ENCODE measurements at regions not wholly inside any gene's neighbourhood (a gene's known extent, or its start where the extent isn't known, plus 50 kb on each side); places are given as distances from the start of the nearest gene placed in this dataset.

DNA sequence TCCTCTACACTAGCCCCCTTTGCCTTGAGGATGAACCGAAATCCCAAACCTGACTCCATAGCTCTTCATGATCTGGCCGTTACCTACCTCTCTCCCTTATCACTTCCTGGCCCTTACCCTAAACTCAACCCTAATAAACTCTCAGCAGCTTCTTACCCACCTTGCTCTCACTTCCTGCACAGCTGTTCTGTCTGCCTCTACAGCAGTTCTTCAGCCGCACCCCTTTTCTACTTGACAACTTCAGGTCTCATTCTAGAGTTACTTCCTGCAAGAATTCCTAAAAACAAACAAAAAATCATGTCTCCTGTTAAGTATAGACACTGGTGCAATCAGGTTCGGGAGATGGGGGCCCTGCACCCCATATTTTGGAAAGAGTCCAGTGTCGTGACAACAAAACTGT lies 239.9 kb upstream of the CELF2 start:
- DNase-seq (ENCODE audit: low read depth in 4 of 4, low spot score in 2 of 4), result no peak

DNA sequence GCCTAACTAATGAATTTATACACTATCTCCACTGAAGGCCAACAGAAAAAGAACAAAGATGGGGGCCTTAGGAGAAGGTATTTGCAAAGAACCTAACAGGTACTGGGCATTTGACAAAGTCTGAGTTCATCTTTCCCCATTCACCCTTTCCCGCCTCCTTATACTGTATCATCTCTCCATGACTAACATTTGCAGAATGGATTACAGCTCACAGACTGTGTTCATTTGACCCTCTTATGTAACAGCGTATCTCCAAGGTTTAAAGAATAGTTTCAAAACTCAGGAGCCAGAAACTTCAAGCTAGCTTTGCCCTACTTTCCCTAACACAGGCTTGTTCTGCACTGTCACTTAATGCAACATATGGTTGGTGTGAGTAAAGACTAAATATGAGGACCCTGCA lies 238.7 kb upstream of the CELF2 start:
- DNase-seq (ENCODE audit: low read depth in 4 of 4, low spot score in 2 of 4), result no peak

DNA sequence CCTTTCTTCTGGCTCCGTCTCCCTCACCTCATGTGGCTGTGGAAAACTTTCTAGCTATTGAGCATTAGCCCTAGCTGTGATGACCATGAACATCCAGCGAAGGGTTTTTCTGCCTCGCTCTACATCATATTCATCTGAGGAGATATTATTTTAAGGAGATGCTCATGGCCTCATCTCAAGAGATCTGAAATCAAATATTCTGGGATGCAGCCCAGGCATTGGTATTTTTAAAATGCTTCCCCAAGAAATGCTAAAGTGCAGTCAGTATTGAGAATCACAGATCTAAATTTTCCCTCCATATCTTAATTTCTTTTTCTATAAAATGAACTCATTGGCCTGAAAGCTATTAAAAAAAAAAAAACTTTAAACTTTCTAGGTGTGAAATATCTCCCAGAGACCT lies 238.2 kb upstream of the CELF2 start:
- no peak for DNase-seq (ENCODE audit: low read depth in 4 of 4, low spot score in 2 of 4)

DNA sequence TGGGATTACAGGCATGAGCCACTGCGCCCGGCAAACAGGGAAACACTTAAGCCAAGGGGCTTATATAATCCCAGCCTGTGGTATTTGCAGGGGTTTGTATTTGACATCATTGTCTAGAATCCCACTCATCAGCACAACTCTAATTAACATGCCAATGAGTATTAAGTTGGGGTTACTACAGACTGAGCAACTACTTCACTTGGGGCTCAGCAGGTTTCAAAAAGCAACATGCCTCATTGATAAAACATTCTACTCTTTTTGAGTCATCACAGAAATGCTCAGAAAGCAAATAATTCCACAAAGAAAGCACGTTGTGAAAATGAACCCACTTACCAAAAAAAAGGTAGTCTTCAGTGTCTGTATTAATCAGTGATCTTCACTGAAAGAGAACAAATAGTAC lies 236.9 kb upstream of the CELF2 start:
- no peak for DNase-seq (ENCODE audit: low read depth in 4 of 4, low spot score in 2 of 4)

DNA sequence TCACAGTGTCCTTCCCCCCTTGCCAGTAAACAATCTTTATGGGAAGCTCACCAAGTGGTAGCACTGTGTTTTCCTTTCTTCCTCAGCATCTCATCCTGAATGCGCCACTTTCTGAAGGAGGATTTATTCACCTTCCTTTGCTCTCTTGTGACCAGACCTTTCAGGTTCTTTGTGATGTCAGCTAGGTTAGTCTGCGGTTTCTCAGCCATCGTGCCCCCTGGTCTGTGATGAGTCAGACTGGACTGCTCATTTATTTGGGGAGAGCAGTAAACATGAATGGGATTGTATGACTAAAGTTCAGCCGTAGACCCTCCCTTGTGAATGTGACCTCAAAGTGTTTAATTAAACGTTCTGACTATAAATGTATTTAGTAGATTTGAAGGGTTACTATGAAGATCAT lies 235.1 kb upstream of the CELF2 start:
- DNase-seq (ENCODE audit: low read depth in 4 of 4, low spot score in 2 of 4), result no peak

DNA sequence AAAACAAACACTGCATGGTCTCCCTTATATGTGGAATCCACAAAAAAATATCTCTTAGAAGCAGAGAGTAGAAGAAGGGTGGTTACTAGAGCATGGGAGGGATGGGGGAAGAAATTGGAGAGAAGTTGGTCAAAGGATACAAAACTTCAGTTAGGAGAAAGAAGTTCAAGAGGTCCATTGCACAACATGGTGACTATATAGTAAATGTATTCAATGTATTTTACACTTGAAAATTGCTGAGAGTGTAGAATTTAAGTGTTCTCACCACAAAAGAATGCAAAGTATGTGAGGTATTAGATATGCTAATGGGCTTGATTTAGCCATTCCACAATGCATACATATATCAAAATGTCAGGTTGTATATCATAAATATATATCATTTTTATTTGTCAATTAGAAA lies 232.0 kb upstream of the CELF2 start:
- DNase-seq (ENCODE audit: low read depth in 4 of 4, low spot score in 2 of 4), result no peak

DNA sequence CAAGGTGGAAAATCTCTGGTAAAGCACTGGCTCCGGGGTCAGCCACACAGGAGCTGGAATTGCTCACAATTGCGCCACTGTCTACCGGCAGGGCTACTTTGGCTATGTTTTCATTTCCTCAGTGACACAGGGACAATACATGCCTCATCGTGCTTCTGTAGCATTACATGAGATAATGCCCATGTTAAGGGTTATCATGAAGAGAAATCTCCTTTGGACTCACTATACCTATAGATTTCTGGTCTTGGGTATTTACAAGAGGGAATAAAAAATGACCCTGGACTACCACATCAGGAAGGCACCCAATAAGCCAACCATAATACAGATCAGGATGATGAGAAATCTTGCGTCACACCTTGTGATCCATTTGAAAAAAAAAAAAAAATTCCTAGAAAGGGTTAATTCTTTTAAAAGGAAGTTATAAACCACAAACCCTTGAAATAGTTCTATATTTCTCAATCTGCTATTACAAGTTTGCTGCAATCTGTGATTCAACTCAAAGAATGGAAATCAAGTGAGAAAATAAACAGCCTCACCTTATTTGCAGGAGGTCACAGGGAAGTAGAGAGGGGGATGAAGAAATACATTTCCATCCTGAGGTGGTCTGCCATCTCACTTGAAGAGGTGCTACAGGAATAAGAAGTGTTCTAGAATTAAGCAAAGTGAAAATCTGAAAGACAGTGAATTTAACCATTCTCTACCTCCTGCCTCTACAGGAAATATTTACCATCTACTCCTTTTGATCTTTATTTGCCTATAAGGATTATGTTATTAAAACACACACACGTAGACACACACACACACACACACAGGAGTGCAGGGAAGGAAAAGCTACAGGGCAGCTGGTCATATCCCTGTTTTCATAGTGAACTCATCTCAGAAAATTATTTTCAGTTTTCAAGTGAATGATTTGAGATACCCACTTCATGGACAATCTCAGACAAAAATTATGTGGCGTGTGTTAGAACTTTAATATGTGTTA lies 231.3 kb upstream of the CELF2 start:
- DNase-seq (ENCODE audit: low read depth in 4 of 4, low spot score in 2 of 4), result no peak

DNA sequence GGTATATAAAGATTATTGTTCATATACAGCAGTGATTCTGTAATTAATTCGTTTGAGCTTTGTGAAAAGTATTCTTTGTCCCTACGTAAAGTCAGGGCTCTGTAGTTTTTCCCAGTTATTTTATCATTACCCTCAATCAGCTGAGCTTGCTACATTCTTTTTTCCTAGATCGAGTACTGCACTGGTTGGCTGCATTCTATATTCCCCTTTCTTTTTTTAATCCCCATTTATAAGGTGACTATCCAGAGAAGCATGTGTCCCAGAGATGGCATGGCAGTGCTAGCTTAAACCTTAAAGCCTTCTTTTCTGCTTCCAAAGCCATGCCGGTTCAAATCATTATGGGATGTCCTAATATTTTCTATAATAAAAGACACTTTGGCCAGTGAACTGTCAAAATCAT lies 230.1 kb upstream of the CELF2 start:
- DNase-seq (ENCODE audit: low read depth in 4 of 4, low spot score in 2 of 4), result no peak

DNA sequence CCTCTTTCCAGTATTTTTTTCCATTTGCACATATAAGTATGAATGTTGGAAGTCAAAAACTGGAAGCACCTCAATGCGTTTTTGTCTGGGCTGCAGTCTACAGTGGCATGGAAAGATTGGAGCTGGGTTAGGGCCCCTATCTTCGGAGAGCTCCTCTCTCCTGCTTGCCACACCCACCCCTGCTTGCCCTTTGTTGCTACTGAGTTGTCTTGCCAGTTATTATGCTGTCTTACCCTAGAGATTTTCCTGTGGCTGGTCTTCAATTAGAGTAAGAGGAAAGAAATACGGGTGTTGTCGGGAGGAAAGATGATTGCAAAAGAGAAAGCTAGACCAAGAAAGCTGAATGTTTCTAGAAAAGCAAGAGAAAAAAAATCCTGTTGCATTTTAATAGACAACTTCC lies 228.9 kb upstream of the CELF2 start:
- DNase-seq (ENCODE audit: low read depth in 4 of 4, low spot score in 2 of 4), result no peak

DNA sequence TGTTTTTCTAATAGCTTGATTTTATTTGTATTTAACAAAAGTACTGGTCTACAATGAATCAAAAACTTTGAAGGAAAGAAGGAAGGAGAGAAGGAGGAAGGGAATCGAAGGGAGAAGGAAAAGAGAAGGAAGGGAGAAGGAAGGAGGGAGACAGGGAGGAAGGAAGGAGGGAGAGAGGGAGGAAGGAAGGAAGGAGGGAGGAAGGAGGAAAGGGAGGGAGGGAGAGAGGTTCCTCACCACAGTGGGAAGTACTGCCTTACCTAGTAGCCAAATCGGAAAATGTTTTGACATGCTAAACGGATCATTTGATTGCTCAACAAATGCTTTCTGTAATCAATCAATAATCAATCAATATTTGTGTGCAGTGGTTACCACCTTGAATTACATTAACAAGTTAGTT lies 225.8 kb upstream of the CELF2 start:
- DNase-seq (ENCODE audit: low read depth in 4 of 4, low spot score in 2 of 4), result no peak

DNA sequence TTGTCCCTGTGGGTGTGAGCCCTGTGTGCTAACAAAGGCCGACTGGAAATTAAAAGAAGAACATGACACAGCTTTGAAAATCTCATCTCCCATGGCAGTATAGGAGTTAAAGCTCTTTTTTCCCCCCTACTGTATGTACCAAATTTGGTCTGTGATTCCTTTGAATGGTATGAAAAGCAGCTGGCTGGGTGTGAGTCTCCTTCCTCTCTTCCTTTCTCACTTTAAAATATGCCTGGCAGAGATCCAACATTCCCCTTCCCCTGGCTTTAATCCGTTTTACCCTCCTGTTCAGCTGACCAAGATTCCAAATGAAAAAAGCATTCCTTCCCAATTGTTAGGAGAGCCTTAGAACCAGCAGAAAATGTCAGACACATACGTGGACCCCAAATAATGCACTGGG lies 225.0 kb upstream of the CELF2 start:
- no peak for DNase-seq (ENCODE audit: low read depth in 4 of 4, low spot score in 2 of 4)

DNA sequence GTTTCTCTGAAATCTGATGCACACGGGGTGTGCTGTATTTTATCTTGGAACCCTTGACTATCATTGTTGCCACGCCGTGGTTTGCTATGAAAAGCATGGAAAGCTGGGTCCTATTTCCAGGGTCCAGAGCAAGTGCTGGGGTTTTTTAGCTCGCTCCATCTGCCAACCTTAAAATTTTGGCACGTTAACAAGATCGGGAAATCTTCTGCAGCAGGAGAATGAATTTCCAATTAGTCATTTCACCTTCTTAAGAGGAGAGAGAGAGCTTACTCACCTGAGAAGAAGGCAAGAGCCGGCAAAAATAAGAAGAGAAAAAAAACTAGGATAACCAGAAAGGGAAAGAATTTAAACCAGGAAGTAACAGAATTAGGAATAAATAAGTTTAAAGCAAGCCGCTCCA lies 223.6 kb upstream of the CELF2 start:
- no peak for DNase-seq (ENCODE audit: low read depth in 4 of 4, low spot score in 2 of 4)

DNA sequence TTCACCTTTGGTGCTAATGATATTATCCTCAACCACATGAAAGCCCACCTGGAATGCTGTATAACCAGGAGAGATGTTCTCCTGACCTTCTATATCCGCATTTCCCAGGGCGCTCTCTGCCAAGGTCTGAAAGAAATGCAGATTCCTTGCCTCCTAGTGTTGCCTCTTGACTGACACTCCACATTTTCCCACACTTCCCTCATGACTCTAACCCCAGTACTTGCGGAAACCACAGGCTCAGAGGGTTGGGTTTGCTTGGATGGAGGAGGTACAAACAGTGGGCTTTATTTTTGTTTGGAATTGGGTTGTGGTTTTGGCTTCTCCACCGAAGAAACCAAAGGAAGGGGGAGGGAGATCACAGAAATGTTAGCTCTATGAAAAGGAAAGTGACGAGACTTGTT lies 222.9 kb upstream of the CELF2 start:
- no peak for DNase-seq (ENCODE audit: low read depth in 4 of 4, low spot score in 2 of 4)

DNA sequence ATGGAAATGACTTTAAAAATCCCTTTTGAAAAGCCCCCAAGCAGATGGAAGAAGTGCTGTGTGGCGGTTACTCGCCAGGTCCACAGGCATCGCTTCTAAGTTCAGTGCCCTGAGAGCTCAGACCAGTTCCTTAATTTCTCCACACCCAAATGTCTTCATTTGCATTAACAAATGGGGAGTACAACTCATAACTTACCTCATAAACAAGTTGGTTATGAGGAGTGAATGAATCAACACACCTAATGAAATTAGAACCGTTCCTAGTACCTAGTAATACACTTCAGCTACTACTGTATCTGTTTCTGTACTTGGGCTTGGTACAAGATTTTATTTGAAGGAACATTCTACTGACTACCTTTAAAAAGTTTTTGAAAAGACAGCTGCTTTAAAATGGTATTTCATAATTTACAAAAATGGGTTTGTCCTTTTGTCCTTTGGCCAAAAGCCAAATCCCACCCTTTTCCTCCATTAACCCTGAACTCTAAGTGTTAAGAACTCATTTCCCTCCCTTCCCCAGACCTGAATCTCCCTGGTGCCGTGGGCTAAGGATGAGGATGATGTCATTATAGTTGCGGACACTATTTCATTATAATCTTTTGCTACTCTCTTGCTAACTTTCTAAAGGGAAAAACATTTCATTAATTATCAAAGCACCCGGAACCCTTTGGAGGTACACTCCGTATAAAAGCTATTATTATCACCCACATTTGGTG lies 221.5 kb upstream of the CELF2 start:
- no peak for DNase-seq (ENCODE audit: low read depth in 4 of 4, low spot score in 2 of 4)

DNA sequence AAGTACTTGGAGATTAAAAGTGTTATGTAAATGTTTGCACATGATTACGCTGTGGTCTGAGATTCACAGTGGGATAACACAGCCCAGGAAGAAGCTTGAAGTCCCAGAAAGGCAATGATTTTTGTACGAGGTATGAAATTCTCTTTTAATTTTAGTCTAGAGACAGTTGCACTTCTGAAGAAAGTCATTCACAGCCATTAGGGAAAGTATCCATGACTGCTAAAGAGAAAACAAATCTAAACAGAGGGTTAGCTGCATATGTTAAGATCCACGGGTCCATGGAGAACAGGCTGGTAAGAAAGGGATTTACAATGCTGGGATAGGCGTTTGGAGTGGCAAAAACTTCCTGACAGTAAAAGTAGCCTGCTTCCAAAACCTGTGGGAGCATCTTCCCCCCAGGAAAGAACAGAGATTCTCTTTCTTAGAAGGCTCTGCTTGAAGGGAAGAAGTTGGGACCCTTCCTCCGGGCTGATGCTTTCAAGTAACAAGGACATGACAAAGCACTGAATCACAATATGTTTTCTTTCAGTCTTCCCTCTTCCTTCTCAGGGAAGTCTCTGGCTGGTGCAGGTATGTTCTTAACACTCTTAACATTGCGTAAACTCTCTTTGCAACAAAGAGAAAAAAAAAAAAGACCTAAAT lies 220.8 kb upstream of the CELF2 start:
- no peak for DNase-seq (ENCODE audit: low read depth in 4 of 4, low spot score in 2 of 4)

DNA sequence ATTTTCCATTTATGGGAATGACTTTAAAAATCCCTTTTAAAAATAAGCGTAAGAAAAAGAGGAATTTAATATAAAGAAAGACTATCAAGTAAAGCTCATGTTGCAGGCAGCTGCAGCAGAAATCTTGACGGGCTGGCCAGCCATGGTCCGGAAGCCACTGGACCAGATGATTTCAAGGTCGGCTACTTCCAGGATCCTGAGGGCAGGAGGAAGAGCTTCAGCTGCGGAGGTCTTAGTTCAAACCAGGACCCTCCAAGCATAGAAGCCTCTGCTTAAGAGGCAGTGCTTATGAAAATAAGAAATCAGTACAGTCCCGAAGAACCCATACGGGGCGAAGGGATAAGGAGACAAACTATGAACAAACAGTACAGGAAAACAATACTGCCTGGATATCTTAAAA lies 220.2 kb upstream of the CELF2 start:
- no peak for DNase-seq (ENCODE audit: low read depth in 4 of 4, low spot score in 2 of 4)

DNA sequence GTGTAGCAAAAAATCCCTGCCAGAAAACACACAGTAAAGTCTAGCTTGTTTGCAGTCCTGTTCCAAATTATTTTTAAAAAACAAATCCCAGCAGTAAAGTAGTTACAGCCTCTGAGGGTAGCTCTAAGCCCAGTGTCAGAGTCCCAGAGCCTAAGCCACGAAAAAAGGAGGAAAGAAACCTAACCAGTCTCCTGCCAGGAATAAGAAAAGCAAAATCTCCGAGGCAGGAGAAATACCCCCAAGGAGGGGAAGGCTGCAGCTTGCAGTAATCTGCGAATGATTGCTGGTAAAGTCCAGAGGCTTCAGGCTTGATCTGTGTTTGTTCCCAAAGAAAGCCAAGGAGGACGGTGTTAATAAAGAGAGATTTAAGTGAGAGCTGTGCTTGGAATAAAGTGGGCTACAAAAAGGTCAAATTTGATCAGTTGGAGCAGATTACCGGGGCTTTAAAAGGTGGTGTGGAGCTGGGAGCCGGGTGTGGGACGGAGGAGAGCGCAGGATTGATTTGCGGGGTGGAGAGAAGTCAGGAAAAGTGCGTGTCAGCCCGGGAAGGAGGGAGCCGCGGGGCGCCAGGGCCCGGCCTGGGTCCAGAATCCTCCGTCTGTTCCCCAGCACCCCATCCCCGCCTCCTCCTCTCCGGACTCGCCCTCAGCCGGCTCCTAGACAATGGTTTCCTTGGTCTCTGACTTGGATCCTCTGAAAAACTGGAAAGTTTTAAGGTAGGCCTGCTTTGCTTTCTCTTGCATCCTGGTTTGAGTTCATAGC lies 219.4 kb upstream of the CELF2 start:
- no peak for DNase-seq (ENCODE audit: low read depth in 4 of 4, low spot score in 2 of 4)

DNA sequence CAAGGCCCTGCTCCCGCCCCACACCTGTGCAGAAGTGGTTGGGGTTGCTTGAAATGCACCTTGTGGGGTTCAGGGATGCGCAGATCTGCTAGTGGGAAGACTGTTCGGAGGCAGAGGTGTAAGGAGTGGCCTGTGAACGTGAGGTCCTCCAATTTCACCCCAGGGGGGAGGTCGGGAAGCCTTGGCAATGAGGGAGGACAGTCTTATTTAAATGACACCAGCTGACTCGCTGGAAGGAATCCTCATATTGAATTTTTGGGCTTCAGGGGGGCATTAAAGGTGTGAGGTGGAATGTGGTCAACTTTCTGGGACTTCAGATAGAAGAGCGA lies 218.8 kb upstream of the CELF2 start:
- DNase-seq (ENCODE audit: low read depth in 4 of 4, low spot score in 2 of 4), result no peak

DNA sequence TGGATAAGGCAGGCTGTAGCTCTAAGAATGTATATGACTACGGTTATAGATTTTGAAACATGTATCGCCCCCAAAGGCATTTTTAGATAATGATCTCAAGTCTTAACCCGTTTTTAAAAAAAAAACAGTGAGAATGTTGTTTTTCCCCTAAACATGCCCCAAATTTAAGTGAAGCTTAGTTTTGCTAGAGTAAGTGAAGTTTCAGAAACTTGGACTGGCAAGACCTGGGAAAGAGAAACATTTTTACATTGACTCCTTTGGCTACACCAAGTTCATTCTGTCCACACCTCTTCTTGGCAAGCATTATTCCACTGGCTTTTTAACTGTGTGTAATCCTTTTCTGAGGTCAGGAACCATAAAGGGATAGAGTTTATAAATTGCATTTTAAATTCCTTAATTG lies 216.7 kb upstream of the CELF2 start:
- no peak for DNase-seq (ENCODE audit: low read depth in 4 of 4, low spot score in 2 of 4)

DNA sequence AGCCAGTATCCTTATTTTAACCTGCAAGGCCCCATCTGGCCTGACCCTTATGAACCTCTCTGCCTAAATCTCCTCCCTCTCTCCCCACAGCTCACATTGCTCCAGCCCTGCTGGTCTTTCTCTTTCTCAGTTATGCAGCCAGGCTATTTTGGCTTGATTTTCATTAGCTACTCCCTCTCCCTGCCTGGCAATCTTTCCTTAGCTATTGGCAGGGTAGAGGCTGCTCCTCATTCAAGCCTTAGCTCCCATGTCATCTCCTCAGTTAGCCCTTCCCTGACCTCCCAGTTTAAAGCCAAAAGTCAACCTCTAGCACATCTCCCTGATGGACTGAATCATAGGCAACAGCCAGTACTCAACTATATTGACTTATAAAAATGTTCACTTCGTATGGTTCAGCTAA lies 214.4 kb upstream of the CELF2 start:
- no peak for DNase-seq (ENCODE audit: low read depth in 4 of 4, low spot score in 2 of 4)

DNA sequence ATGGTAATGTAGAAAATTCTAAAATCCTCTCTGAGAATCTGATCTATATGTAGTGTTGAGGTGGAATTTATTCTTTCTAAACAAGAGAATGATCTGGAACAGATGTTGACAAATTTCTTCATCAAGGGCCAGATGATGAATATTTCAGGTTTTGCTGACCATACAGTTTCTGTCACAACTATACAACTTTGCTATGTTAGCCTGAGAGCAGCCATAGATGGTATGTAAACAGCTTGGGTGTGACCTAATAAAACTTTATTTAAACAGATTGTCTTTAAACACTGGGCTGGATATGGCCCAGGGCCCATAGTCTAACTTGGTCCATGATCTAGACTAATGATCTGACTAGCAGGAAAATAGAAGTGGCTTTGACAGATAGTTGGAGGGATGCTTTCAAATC lies 213.6 kb upstream of the CELF2 start:
- no peak for DNase-seq (ENCODE audit: low read depth in 4 of 4, low spot score in 2 of 4)

Measured in left renal cortex interstitium (tissue), 4 donors.